Heart left ventricle (tissue), 16 donors: ENCODE measurements at regions not wholly inside any gene's neighbourhood (a gene's known extent, or its start where the extent isn't known, plus 50 kb on each side); places are given as distances from the start of the nearest gene placed in this dataset.

Experiments used
- ATAC-seq, 4 donors: fragments of 200-7000 bp; cut with Tn5 transposase; one replicate each; pipeline ENCODE4 v1.9.1; 2020 to 2022; ENCODE audit warnings: moderate library complexity in 4 of 4, mild to moderate bottlenecking in 3 of 4, moderate number of reproducible peaks in 1 of 4
- DNase-seq, 5 donors: peaks; one replicate each; pipeline ENCODE4 v3.0.0-alpha.2; 2020
- H3K27ac ChIP-seq, 12 donors: fragments of 200-600 bp; sonication (generic) in 4 of 12; one replicate each; pipeline versions ENCODE4 v1.5.0 to v1.8.0; 2016 to 2022; ENCODE audit warnings: mild to moderate bottlenecking in 2 of 12
- H3K27me3 ChIP-seq, 9 donors: fragments of 200-600 bp; sonication (generic) in 2 of 9; one replicate each; pipeline versions ENCODE4 v1.5.1 to v1.8.0; 2016 to 2022; ENCODE audit warnings: mild to moderate bottlenecking in 3 of 9
- H3K36me3 ChIP-seq, 9 donors: fragments of 200-600 bp; sonication (generic) in 2 of 9; one replicate each; pipeline versions ENCODE4 v1.5.0 to v1.8.0; 2018 to 2022; ENCODE audit warnings: mild to moderate bottlenecking in 2 of 9
- H3K4me1 ChIP-seq, 12 donors: fragments of 200-600 bp; sonication (generic) in 4 of 12; one replicate each; pipeline versions ENCODE4 v1.5.0 to v1.8.0; 2016 to 2022; ENCODE audit warnings: mild to moderate bottlenecking in 3 of 12
- H3K4me3 ChIP-seq, 12 donors: fragments of 200-600 bp; sonication (generic) in 4 of 12; one replicate each; pipeline versions ENCODE4 v1.5.0 to v1.8.0; 2017 to 2022; ENCODE audit warnings: mild to moderate bottlenecking in 9 of 12, moderate library complexity in 4 of 12
- H3K9me3 ChIP-seq, 12 donors: fragments of 200-600 bp; sonication (generic) in 4 of 12; one replicate each; pipeline versions ENCODE4 v1.5.0 to v1.8.0; 2016 to 2022; ENCODE audit warnings: mild to moderate bottlenecking in 1 of 12
- CTCF ChIP-seq, 12 donors: fragments of 200-600 bp; sonication (generic) in 4 of 12; IDR thresholded peaks; one replicate each; pipeline versions ENCODE4 v1.5.0 to v1.8.0; 2018 to 2022; ENCODE audit warnings: antibody characterized with exemption in 12 of 12, mild to moderate bottlenecking in 5 of 12
- POLR2A ChIP-seq, 2 donors: fragments of 450-650 bp; IDR thresholded peaks; one replicate each; pipeline ENCODE4 v1.6.1; 2017; ENCODE audit warnings: antibody characterized with exemption in 2 of 2, mild to moderate bottlenecking in 2 of 2, moderate library complexity in 2 of 2
- WGBS, 4 donors: extraction: QIAGEN DNeasy Blood & Tissue Kit in 2 of 4; methylation state at CpG; one replicate each; pipeline versions ENCODE4 v1.1.5 to v1.1.7; 2013 to 2018; 5-methylcytosine and 5-hydroxymethylcytosine counted together
- intact Hi-C, 10 donors: fragments of 100-400 bp; cut with DNase I; formaldehyde crosslinking; loops; one replicate each; pipeline versions ENCODE4 v1.11.1 to v1.14.2; 2022
- donor health status: ischemic (EF 13 %, LVEDD 7.1; RV severe dilation, severe dysfunction).
- donor health status: healthy with polysubstance abuse.
- donor health status: DM: no; HTN: yes; CAD: no.
- donor health status: DM: no; HTN: no; CAD: no.
- donor health status: ischemic (EF 25% LVEDD 6.9; RV normal size, moderate dysfunction).
- donor health status: ischemic (EF 25% LVEDD 5.7; RV mildly dilated, moderate dysfunction).
- donor health status: healthy.
- donor health status: DM: yes; HTN: yes; CAD: no.
- donor health status: ischemic (EF 35%, LVEDD 5.7; RV mildly dilated, moderate dysfunction).
- donor health status: nonischemic (EF 11% LVEDD 7.7; RV severe dilation, severe dysfunction).
- donor health status: DM: yes; HTN: yes; CAD: no.
- donor health status: PGD.
- donor health status: ischemic (EF 29% LVEDD 5.4; RV normal size, mild dysfunction).
- donor health status: nonischemic (EF 23%, LVEDD 6.1; RV moderate dilation, normal function).

DNA sequence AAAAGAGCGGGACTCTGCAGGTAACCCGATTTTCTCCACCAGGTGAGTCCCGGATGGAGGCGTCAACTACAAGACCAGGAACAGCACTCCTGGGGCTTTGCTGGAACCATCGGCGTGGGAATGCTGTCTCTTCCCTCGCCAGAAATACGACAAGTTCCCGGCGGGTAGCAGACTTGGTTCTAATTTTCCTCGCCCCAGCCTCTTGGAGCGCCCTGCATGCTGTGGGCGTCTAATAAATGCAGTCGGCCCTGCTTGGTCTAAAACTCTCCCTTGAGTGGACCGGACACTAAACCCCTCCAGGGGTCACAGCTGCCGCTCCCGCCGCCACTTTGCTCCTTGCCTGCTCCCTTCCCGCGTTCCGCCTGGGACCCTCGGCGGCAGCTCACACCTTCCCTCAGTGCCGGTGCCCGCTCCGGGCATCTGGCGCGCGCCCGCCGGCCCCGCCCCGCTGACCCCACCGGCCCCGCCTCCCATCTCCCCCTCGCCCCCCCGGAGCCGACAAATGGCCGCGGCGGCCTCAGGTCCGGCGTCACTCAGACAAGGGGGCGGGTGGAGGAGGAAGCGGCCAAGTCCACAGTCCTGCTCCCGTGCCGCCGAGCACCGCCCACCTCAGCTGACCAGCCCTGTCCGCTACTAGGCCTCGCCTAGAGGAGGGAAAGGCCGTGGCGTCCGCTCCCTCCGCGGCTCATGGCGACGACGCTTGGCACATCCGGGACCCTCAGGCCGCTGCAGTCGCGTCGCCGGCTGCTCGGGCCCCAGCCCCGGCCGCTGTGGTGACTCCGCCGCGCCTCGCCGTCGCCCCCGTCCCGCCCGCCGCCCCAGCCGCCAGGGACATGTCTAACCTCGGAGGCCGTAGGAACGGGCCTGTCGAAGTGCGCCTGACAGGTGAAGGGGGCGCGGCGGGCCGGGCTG lies 65.8 kb downstream of the KPNA2 start:
- peak overlapping the region; percentile 73 to 98 (median 93) for H3K27ac ChIP-seq
- TF ChIP-seq CTCF (IDR thresholded peaks at IDR 0.05) (no peak), POLR2A (IDR thresholded peaks at IDR 0.05) (peak; percentile 36 to 83)
- ATAC-seq (peak; percentile 99 to 100 (median 100)), DNase-seq (peak; percentile 95 to 99 (median 96))
- H3K36me3 ChIP-seq: peaks cover 0 to 7% (median 0%) of the 10 kb centered on the region in 9 donors
- WGBS, 4 donors: 3 to 11% (median 6%) methylated on average over 25 to 88 of the region's 88 CpGs
- peaks cover 0 to 23% (median 14%) of the 10 kb centered on the region in 12 donors for H3K4me1 ChIP-seq
- no peaks in the 10 kb centered on the region for H3K27me3 ChIP-seq
- intact Hi-C loops: loop anchor here in 3 of 10 donors (5.0 to 10.0 kb wide), 3 partner anchors 47 to 69 kb away; partner anchors contain the start of gene KPNA2 (in 1 of the 3)
- peak overlapping the region; percentile 69 to 99 (median 80) for H3K4me3 ChIP-seq
- H3K9me3 ChIP-seq: no peaks in the 10 kb centered on the region

GRCh38 chr17:68101987-68102314 lies 66.4 kb downstream of the KPNA2 start:
- peaks cover 0 to 26% (median 14%) of the 10 kb centered on the region in 12 donors for H3K4me1 ChIP-seq
- peak overlapping the region; percentile 69 to 99 (median 80) for H3K4me3 ChIP-seq
- peaks cover 0 to 10% (median 0%) of the 10 kb centered on the region in 9 donors for H3K36me3 ChIP-seq
- no peaks in the 10 kb centered on the region for H3K9me3 ChIP-seq
- TF ChIP-seq CTCF (IDR thresholded peaks at IDR 0.05): no peak
- TF ChIP-seq POLR2A (IDR thresholded peaks at IDR 0.05): no peak
- intact Hi-C loops: loop anchor here in 3 of 10 donors (5.0 to 10.0 kb wide), 3 partner anchors 47 to 70 kb away; partner anchors contain the start of gene KPNA2 (in 1 of the 3)
- H3K27me3 ChIP-seq: no peaks in the 10 kb centered on the region
- DNase-seq (peak in 1 of 5 donors; percentile 21), ATAC-seq (no peak)
- peak overlapping the region; percentile 73 to 98 (median 93) for H3K27ac ChIP-seq
- WGBS, 4 donors: 0 to 1% (median 0%) methylated on average over 9 to 20 of the region's 20 CpGs

DNA sequence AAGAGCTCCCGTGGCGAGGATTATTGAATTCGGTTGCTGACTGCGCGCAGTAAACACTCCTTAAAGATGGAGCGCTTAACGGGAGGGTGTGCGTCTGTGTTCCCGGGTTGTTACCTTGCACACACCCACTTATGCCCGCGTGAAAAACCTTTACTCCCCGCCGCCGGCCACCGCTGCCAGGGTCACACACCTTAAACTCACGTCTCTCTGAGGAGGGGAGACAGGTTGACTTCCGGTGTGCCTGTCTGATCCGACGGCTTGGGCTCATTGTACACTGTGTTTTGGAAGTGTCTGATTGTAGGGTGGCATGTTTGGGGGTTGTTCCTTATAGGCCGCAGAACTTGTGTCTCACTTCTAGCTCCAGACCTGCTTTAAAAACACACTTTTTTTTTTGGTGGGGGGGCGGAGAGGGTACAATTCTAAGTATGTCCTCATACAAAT lies 66.8 kb downstream of the KPNA2 start:
- peak overlapping the region; percentile 69 to 99 (median 80) for H3K4me3 ChIP-seq
- peaks cover 0 to 14% (median 0%) of the 10 kb centered on the region in 9 donors for H3K36me3 ChIP-seq
- DNase-seq (no peak), ATAC-seq (peak in 3 of 4 donors; percentile 4 to 10 (median 6))
- H3K27me3 ChIP-seq: no peaks in the 10 kb centered on the region
- H3K9me3 ChIP-seq: no peaks in the 10 kb centered on the region
- TF ChIP-seq CTCF (IDR thresholded peaks at IDR 0.05) (no peak), POLR2A (IDR thresholded peaks at IDR 0.05) (no peak)
- WGBS, 4 donors: 3 to 4% (median 4%) methylated on average over 12 to 21 of the region's 21 CpGs
- intact Hi-C loops: loop anchor here in 3 of 10 donors (5.0 to 10.0 kb wide), 3 partner anchors 48 to 70 kb away; partner anchors contain the start of gene KPNA2 (in 1 of the 3)
- peaks cover 0 to 30% (median 16%) of the 10 kb centered on the region in 12 donors for H3K4me1 ChIP-seq
- peak overlapping the region; percentile 41 to 98 (median 93) for H3K27ac ChIP-seq

- DNase-seq: no peak
- intact Hi-C loops: loop anchor here in 3 of 10 donors (5.0 to 10.0 kb wide), 3 partner anchors 48 to 71 kb away; partner anchors contain the start of gene KPNA2 (in 1 of the 3)
- H3K4me1 ChIP-seq: peaks cover 0 to 33% (median 18%) of the 10 kb centered on the region in 12 donors
- H3K36me3 ChIP-seq: peaks cover 0 to 16% (median 0%) of the 10 kb centered on the region in 9 donors
- no peaks in the 10 kb centered on the region for H3K27me3 ChIP-seq
- H3K9me3 ChIP-seq: peaks cover 0 to 2% (median 0%) of the 10 kb centered on the region in 12 donors
- H3K4me3 ChIP-seq: peak overlapping the region in 10 of 12 donors; percentile 69 to 99 (median 80)
- ATAC-seq: no peak
- peak overlapping the region in 8 of 12 donors; percentile 2 to 98 (median 95) for H3K27ac ChIP-seq
- TF ChIP-seq CTCF (IDR thresholded peaks at IDR 0.05) (no peak), POLR2A (IDR thresholded peaks at IDR 0.05) (no peak)
Observed at GRCh38 chr17:68103148-68103547, 67.6 kb downstream of the KPNA2 start.
